Lung (tissue), 11 donors: ENCODE measurements at regions not wholly inside any gene's neighbourhood (a gene's known extent, or its start where the extent isn't known, plus 50 kb on each side); places are given as distances from the start of the nearest gene placed in this dataset.

Experiments
- ATAC-seq: fragments of 200-7000 bp; cut with Tn5 transposase; one replicate; pipeline ENCODE4 v1.9.1; 2020; ENCODE audit warnings: moderate number of reproducible peaks; ENCODE audit not compliant: insufficient read depth, low FRiP score
- DNase-seq, 3 donors: peaks; one replicate each; pipeline ENCODE4 v3.0.0-alpha.2; 2013 to 2017
- H3K27ac ChIP-seq, 2 donors: one replicate each; pipeline ENCODE4 v1.5.1; 2013; ENCODE audit warnings: mild to moderate bottlenecking in 2 of 2, moderate library complexity in 2 of 2, control low read depth in 1 of 2, inconsistent platforms in 1 of 2, low read depth in 1 of 2, low read length in 1 of 2
- H3K27me3 ChIP-seq, 3 donors: one replicate each; pipeline ENCODE4 v1.5.1; 2013; ENCODE audit warnings: low read length in 2 of 3; ENCODE audit not compliant: control insufficient read depth in 3 of 3, insufficient read depth in 3 of 3
- H3K36me3 ChIP-seq, 4 donors: one replicate each; pipeline ENCODE4 v1.5.1; 2013; ENCODE audit warnings: low read length in 4 of 4, mild to moderate bottlenecking in 1 of 4, moderate library complexity in 1 of 4; ENCODE audit not compliant: control insufficient read depth in 4 of 4, insufficient read depth in 4 of 4
- H3K4me1 ChIP-seq, 5 donors: one replicate each; pipeline ENCODE4 v1.5.1; 2013; ENCODE audit warnings: low read length in 5 of 5, mild to moderate bottlenecking in 2 of 5, moderate library complexity in 1 of 5; ENCODE audit not compliant: control insufficient read depth in 5 of 5, insufficient read depth in 5 of 5
- H3K4me3 ChIP-seq: one replicate; pipeline ENCODE4 v1.5.1; 2013; ENCODE audit warnings: mild to moderate bottlenecking, control low read depth, moderate library complexity
- H3K9ac ChIP-seq, 2 donors: one replicate each; pipeline ENCODE4 v1.5.1; 2013; ENCODE audit warnings: low read length in 2 of 2, control low read depth in 1 of 2; ENCODE audit not compliant: insufficient read depth in 1 of 2
- H3K9me3 ChIP-seq, 4 donors: one replicate each; pipeline ENCODE4 v1.5.1; 2013; ENCODE audit warnings: low read length in 3 of 4, mild to moderate bottlenecking in 1 of 4, moderate library complexity in 1 of 4; ENCODE audit not compliant: control insufficient read depth in 4 of 4, insufficient read depth in 3 of 4
- CTCF ChIP-seq: IDR thresholded peaks from 2 replicates; pipeline ENCODE4 v1.5.1; 2012; ENCODE audit warnings: mild to moderate bottlenecking; ENCODE audit errors: control extremely low read depth, extremely low read depth
- WGBS, 2 donors: extraction: QIAGEN DNeasy Blood & Tissue Kit; methylation state at CpG; one replicate each; pipeline ENCODE4 v1.1.7; 2013; 5-methylcytosine and 5-hydroxymethylcytosine counted together
- donor health status: control.
- donor health status: control.
- donor health status: Bipolar disorder and iron deficiency.
- donor health status: healthy.
- donor health status: DM: yes; HTN: yes; CAD: no.

- WGBS, 2 donors: 75 to 88% methylated on average over 4 of the region's 4 CpGs
- H3K27ac ChIP-seq: no peak overlapping the region
- DNase-seq (no peak), ATAC-seq (no peak)
- H3K4me3 ChIP-seq: no peak overlapping the region
- H3K9me3 ChIP-seq: peaks cover 0 to 2% (median 0%) of the 10 kb centered on the region in 4 donors
- H3K36me3 ChIP-seq: no peaks in the 10 kb centered on the region
- no peak for TF ChIP-seq CTCF
- H3K4me1 ChIP-seq: no peaks in the 10 kb centered on the region
- H3K27me3 ChIP-seq: peaks cover 0 to 2% (median 2%) of the 10 kb centered on the region in 3 donors
- no peak overlapping the region for H3K9ac ChIP-seq
These were observed 167.5 kb upstream of the UBL3 start for GRCh38 chr13:30017880-30018279.

- H3K4me3 ChIP-seq: no peak overlapping the region
- WGBS, 2 donors: 65 to 87% methylated on average over 5 of the region's 5 CpGs
These were observed 166.0 kb upstream of the UBL3 start for GRCh38 chr13:30016398-30016797.

GRCh38 chr13:30009411-30009810, 159.0 kb upstream of the UBL3 start:
- TF ChIP-seq CTCF: no peak
- H3K27ac ChIP-seq: no peak overlapping the region
- no peaks in the 10 kb centered on the region for H3K4me1 ChIP-seq
- H3K9ac ChIP-seq: no peak overlapping the region
- no peak for DNase-seq
- H3K36me3 ChIP-seq: no peaks in the 10 kb centered on the region
- 92 to 94% methylated on average over 1 of the region's 1 CpG for WGBS, 2 donors
- H3K9me3 ChIP-seq: no peaks in the 10 kb centered on the region
- H3K27me3 ChIP-seq: peaks cover 0 to 3% (median 0%) of the 10 kb centered on the region in 3 donors
- H3K4me3 ChIP-seq: no peak overlapping the region
- ATAC-seq: no peak

More at GRCh38 chr13:30016398-30016797, 166.0 kb upstream of the UBL3 start:
- ATAC-seq (no peak), DNase-seq (peak in 2 of 3 donors; percentile 34 to 39)
- no peaks in the 10 kb centered on the region for H3K9me3 ChIP-seq
- peaks cover 0 to 2% (median 1%) of the 10 kb centered on the region in 3 donors for H3K27me3 ChIP-seq
- H3K36me3 ChIP-seq: no peaks in the 10 kb centered on the region
- no peak for TF ChIP-seq CTCF
- no peak overlapping the region for H3K9ac ChIP-seq
- no peak overlapping the region for H3K27ac ChIP-seq
- no peaks in the 10 kb centered on the region for H3K4me1 ChIP-seq

GRCh38 chr13:30006246-30006645, 155.8 kb upstream of the UBL3 start:
- no peak overlapping the region for H3K27ac ChIP-seq

More at GRCh38 chr13:30006246-30006645, 155.8 kb upstream of the UBL3 start:
- DNase-seq (no peak), ATAC-seq (no peak)
- no peak for TF ChIP-seq CTCF
- 10 to 18% methylated on average over 1 of the region's 1 CpG for WGBS, 2 donors
- no peak overlapping the region for H3K9ac ChIP-seq
- no peaks in the 10 kb centered on the region for H3K9me3 ChIP-seq
- H3K36me3 ChIP-seq: no peaks in the 10 kb centered on the region
- H3K4me3 ChIP-seq: no peak overlapping the region
- H3K27me3 ChIP-seq: peaks cover 0 to 3% (median 0%) of the 10 kb centered on the region in 3 donors
- no peaks in the 10 kb centered on the region for H3K4me1 ChIP-seq
